HEK293T (cell line): ENCODE measurements at regions not wholly inside any gene's neighbourhood (a gene's known extent, or its start where the extent isn't known, plus 50 kb on each side); places are given as distances from the start of the nearest gene placed in this dataset.
"Not testable (repeated sequence)": the region's sequence is repeated elsewhere in the genome, so short reads cannot be mapped to it uniquely, and the experiment has no call there.

Source experiments
- CTCF ChIA-PET: fragments of 350-600 bp; formaldehyde crosslinking; extraction: SDS; loops from one replicate; lab custom pipeline; 2021; ENCODE audit warnings: antibody characterized with exemption, inconsistent platforms; lab: Yijun Ruan, JAX
- POLR2A ChIA-PET: fragments of 350-600 bp; formaldehyde crosslinking; extraction: SDS; loops from one replicate; lab custom pipeline; 2020; ENCODE audit warnings: antibody characterized with exemption, inconsistent platforms; lab: Yijun Ruan, JAX
- DNase-seq: peaks from one replicate; pipeline ENCODE4 v3.0.0; 2012; ENCODE audit warnings: mixed read lengths; ENCODE audit errors: extremely low spot score
- ARNT ChIP-seq: fragments of 450-650 bp; IDR thresholded peaks from 2 replicates; pipeline ENCODE4 v1.6.1; 2017; ENCODE audit warnings: mild to moderate bottlenecking
- BHLHE40 ChIP-seq: fragments of 450-650 bp; IDR thresholded peaks from 2 replicates; pipeline ENCODE4 v1.6.1; 2016; ENCODE audit warnings: mild to moderate bottlenecking, moderate library complexity, borderline replicate concordance
- CTBP1 ChIP-seq: fragments of 450-650 bp; IDR thresholded peaks from 2 replicates; pipeline ENCODE4 v1.6.1; 2016; ENCODE audit warnings: borderline replicate concordance
- ELF4 ChIP-seq: fragments of 450-650 bp; IDR thresholded peaks from 2 replicates; pipeline ENCODE4 v1.6.1; 2017; ENCODE audit warnings: antibody characterized with exemption
- FOXA1 ChIP-seq: fragments of 450-650 bp; IDR thresholded peaks from 2 replicates; pipeline ENCODE4 v1.6.1; 2016; ENCODE audit warnings: mild to moderate bottlenecking
- FOXK2 ChIP-seq: fragments of 450-650 bp; IDR thresholded peaks from 2 replicates; pipeline ENCODE4 v1.6.1; 2016; ENCODE audit warnings: mild to moderate bottlenecking
- FOXM1 ChIP-seq: fragments of 450-650 bp; IDR thresholded peaks from 2 replicates; pipeline ENCODE4 v1.6.1; 2017; ENCODE audit warnings: mild to moderate bottlenecking, borderline replicate concordance
- HDGF ChIP-seq: fragments of 450-650 bp; IDR thresholded peaks from 2 replicates; pipeline ENCODE4 v1.6.1; 2017; ENCODE audit warnings: antibody characterized with exemption, borderline replicate concordance
- L3MBTL2 ChIP-seq: fragments of 450-650 bp; conservative IDR thresholded peaks from 2 replicates; pipeline ENCODE4 v1.6.1; 2016; ENCODE audit warnings: mild to moderate bottlenecking
- LEF1 ChIP-seq: fragments of 450-650 bp; IDR thresholded peaks from 2 replicates; pipeline ENCODE4 v1.6.1; 2017; ENCODE audit warnings: mild to moderate bottlenecking, borderline replicate concordance
- NFRKB ChIP-seq: fragments of 450-650 bp; IDR thresholded peaks from 2 replicates; pipeline ENCODE4 v1.6.1; 2016; ENCODE audit warnings: mild to moderate bottlenecking, moderate library complexity
- SP1 ChIP-seq: fragments of 450-650 bp; IDR thresholded peaks from 2 replicates; pipeline ENCODE4 v1.6.1; 2017
- SUZ12 ChIP-seq: fragments of 450-650 bp; IDR thresholded peaks from 2 replicates; pipeline ENCODE4 v1.6.1; 2016; ENCODE audit warnings: mild to moderate bottlenecking
- TARDBP ChIP-seq: fragments of 450-650 bp; IDR thresholded peaks from 2 replicates; pipeline ENCODE4 v1.6.1; 2016
- ZNF384 ChIP-seq: fragments of 450-650 bp; IDR thresholded peaks from 2 replicates; pipeline ENCODE4 v1.6.1; 2016
- TF ChIP-seq, protein P1 (sequence below): fragments of 450-650 bp; IDR thresholded peaks from 2 replicates; pipeline ENCODE4 v1.6.1; 2016

DNA sequence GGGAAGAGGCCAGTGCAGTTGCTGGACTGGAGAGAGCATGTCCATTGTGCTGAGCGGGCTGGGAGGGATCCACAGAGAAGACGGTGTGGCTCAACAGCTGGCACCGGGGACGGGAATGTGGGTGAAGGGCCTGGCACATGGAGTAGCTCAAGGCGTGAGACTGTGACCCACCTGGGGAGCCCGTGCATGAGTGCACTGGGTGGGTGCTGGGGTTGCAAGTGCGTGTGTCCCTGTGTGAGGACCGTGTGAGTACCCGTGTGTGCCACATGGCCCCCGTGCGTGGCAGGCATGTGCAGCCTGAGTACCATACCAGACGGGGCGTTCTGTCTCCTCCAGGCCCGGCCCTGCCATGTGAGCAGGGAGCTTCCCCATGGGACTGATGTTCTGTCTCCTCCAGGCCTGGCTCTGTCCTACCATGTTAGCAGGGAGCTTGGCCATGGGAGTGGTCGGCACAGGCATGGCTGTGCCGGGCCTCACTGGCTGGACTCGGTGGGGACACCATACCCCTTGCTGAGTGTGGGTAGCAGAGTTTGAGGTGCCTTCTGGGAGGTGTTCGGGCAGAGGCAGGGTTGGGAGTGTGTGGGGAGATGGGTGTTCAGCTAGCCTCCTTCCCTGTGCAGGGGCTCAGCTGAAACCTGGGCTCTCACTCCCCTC, 234.4 kb downstream of the TMEM121 start:
- DNase-seq = no peak
- TF ChIP-seq ARNT = no peak
- TF ChIP-seq FOXM1 = no peak
- TF ChIP-seq SP1 = no peak
- TF ChIP-seq FOXK2 = no peak
- no peak for TF ChIP-seq NFRKB
- TF ChIP-seq HDGF = no peak
- TF ChIP-seq LEF1 = no peak
- no peak for TF ChIP-seq TARDBP
- no peak for TF ChIP-seq ZNF384
- TF ChIP-seq CTBP1 = no peak
- TF ChIP-seq FOXA1 = no peak
- TF ChIP-seq, protein P1, sequence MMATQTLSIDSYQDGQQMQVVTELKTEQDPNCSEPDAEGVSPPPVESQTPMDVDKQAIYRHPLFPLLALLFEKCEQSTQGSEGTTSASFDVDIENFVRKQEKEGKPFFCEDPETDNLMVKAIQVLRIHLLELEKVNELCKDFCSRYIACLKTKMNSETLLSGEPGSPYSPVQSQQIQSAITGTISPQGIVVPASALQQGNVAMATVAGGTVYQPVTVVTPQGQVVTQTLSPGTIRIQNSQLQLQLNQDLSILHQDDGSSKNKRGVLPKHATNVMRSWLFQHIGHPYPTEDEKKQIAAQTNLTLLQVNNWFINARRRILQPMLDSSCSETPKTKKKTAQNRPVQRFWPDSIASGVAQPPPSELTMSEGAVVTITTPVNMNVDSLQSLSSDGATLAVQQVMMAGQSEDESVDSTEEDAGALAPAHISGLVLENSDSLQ = no peak
- no peak for TF ChIP-seq BHLHE40
- TF ChIP-seq SUZ12 = no peak
- TF ChIP-seq ELF4 = no peak
- no peak for TF ChIP-seq L3MBTL2
- ChIA-PET POLR2A (no interaction called here), CTCF (no interaction called here)

DNA sequence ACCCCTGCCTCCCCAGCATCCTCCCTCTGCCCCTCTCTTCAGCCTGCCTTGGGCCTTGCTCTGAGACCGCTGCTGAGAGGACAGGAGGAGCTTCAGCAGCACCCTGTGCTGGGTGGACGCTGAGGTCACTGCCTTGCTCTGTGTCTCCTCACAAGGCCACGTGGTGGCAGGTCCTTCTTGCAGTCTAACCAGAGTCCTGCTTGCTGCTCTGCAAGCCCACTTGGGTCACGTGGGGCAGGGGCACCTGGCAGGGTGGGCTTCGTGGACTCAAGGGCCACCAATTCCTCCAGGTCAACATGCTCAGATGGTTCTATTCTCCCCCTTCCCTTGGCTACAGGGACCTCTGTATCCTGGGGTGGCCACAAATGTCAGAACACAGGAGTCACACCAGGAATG, 235.0 kb downstream of the TMEM121 start:
- POLR2A ChIA-PET, CTCF ChIA-PET, DNase-seq: not testable (repeated sequence)

DNA sequence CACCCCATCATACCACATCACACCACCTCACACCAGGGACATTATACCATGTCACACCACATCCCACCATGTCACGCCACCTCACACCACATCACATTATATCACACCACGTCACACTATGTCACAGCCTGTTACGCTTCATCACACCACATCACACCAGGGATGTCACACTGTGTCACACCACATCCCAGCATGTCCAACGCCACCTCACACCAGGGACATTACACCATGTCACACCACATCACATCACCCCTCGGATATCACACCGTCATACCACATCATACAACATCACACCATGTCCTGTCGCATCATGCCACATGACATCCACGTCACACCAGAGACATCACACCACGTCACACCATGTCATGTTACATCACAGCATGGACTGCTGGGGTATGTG, 235.5 kb downstream of the TMEM121 start:
- ChIA-PET POLR2A (no interaction called here), CTCF (no interaction called here)
- no peak for DNase-seq
- TF ChIP-seq HDGF = no peak
- TF ChIP-seq ARNT = no peak
- no peak for TF ChIP-seq ZNF384
- no peak for TF ChIP-seq CTBP1
- TF ChIP-seq LEF1 = no peak
- no peak for TF ChIP-seq SUZ12
- no peak for TF ChIP-seq ELF4
- TF ChIP-seq L3MBTL2 = no peak
- TF ChIP-seq SP1 = no peak
- TF ChIP-seq FOXK2 = no peak
- TF ChIP-seq, protein P1 = no peak
- no peak for TF ChIP-seq FOXM1
- TF ChIP-seq NFRKB = no peak
- TF ChIP-seq BHLHE40 = no peak
- TF ChIP-seq TARDBP = no peak

- CTCF ChIA-PET = not testable (repeated sequence)
Measured at GRCh38 chr14:105762262-105762661, 235.9 kb downstream of the TMEM121 start.

GRCh38 chr14:105764254-105764901, 238.0 kb downstream of the TMEM121 start:
- DNase-seq, POLR2A ChIA-PET, CTCF ChIA-PET: not testable (repeated sequence)

More at GRCh38 chr14:105762262-105762661, 235.9 kb downstream of the TMEM121 start:
- POLR2A ChIA-PET, DNase-seq: not testable (repeated sequence)

DNA sequence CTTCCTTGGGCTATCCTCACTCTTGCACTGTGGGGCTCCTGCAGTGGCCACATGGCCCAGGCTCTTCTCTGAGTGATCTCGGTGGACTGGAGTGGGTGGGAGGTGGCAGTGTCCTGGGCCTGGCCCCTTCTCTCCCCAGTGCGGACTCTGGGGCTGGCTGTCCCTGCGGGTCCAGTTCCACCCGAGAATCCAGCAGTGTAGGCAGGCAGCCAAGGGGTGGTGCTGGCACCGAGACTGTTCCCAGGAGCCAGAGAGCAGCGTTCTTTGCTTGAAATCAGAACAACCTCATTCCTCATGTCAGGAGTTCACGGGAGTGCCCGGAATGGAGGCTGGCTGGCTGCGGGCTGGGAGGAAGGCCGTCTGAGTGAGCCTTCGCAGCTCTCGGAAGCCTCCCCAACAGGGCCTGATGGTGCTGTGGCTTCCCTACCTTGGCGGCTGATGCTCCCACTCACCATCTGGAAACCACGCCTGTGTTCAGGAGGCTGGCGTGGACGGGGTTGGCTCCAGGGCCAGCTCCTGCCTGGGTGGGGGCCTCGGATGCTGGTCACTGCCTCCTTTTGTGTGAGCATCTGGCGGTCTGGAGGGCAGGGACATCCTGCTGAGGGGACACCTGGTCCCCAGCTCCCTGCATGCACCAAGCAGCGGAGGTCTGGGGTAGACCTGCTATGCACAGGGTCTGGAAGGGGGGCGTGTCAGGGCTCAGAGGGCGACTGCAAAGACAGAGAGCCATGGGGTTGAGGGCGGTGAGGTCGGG, 238.9 kb downstream of the TMEM121 start:
- CTCF ChIA-PET, POLR2A ChIA-PET, DNase-seq: not testable (repeated sequence)

- ChIA-PET CTCF (no interaction called here), POLR2A (no interaction called here)
- DNase-seq = no peak
- TF ChIP-seq HDGF = no peak
- no peak for TF ChIP-seq CTBP1
- TF ChIP-seq TARDBP = no peak
- TF ChIP-seq NFRKB = no peak
- TF ChIP-seq, protein P1 = no peak
- TF ChIP-seq ELF4 = no peak
- no peak for TF ChIP-seq FOXA1
- TF ChIP-seq ARNT = no peak
- TF ChIP-seq SP1 = no peak
- TF ChIP-seq ZNF384 = no peak
- no peak for TF ChIP-seq FOXK2
- TF ChIP-seq LEF1 = no peak
- TF ChIP-seq SUZ12 = no peak
Measured at GRCh38 chr14:105765893-105766614, 239.7 kb downstream of the TMEM121 start.
